Hypothalamus (tissue), 51 donors: ENCODE measurements at regions not wholly inside any gene's neighbourhood (a gene's known extent, or its start where the extent isn't known, plus 50 kb on each side); places are given as distances from the start of the nearest gene placed in this dataset.
"Not testable (repeated sequence)": the region's sequence is repeated elsewhere in the genome, so short reads cannot be mapped to it uniquely, and the experiment has no call there.

Experiments
- DNase-seq, 51 donors: peaks; one replicate each; lab custom pipeline; 2025; lab: John Stamatoyannopoulos, UW

DNA sequence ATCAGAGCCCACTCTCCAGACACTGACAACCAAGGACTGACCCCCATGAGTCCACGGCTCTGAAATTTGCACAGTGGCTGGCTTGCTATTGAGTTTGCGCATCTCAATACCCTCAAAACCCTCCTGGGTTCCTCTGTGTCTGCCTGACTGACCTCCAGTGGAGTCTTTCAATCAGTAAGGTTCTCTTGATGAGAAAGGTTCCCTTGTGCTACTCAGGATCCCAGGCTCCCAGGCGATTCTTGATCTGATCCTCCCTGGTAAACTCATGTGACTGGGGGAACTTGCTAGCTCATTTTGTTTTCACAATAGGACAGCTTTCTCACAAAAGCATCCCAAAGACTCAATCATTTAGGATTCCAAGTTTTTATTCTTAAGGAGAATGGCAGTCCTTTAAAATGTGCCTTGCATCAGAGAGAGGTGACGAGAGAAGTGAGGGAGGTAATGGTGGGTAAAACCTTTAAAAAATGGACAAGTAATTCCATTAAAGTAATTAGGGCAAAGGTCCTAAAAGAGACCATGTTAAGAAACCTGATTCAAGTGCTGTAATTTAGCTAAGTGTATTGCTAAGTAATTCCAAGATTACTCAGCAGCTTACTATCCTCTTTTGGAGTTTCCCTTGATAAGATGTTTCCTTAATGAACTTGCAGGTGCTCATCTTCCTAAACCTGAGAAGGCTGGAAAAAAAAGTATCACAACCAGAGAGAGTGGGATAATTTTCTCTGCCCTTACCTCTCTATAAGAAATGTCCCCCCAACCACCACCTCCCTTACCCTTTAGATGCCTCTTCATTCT lies 304.7 kb upstream of the SGK1 start:
- DNase-seq, result no peak

GRCh38 chr6:134621858-134622257 lies 303.9 kb upstream of the SGK1 start:
- DNase-seq, result no peak

GRCh38 chr6:134619789-134620188 lies 301.9 kb upstream of the SGK1 start:
- no peak for DNase-seq

DNA sequence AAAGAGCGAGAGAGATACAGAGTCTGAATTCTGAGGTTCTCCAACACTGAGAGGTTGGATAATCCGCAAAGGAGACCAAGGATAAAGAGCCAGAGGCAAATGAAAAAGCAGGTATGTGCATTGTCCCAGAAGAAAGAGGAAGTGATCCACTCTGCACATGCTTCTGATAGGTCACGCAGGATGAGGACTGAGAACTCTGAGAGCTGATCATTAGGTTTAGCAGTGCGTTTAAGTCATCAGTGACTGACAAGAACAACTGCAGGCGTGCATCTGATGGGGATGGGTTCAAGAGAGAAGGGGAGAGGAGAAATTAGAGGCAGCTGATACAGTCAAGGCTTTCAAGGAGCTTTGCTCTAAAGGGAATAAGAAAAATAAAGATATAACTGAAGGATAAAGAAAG lies 301.2 kb upstream of the SGK1 start:
- no peak for DNase-seq

GRCh38 chr6:134614606-134615485 lies 296.9 kb upstream of the SGK1 start:
- DNase-seq, result no peak

DNA sequence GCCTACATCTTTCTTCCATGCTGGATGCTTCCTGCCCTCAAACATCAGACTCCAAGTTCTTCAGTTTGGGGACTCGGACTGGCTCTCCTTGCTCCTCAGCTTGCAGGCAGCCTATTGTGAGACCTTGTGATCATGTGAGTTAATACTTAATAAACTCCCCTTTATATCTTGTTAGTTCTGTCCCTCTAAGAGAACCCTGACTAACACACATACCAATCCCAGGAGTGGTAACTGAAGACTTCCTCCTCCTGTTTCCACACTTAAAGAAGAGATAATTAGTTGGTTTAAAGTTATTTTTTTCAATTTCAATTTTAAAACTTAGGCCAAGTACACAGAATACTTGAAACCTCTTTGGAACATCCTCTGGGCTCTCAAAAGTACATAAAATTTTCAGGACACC lies 294.2 kb upstream of the SGK1 start:
- not testable (repeated sequence) for DNase-seq

- no peak for DNase-seq
These were observed 292.5 kb upstream of the SGK1 start for GRCh38 chr6:134610411-134610810.

- DNase-seq, result peak in 1 of 51 donors; percentile 54
These were observed 291.9 kb upstream of the SGK1 start for GRCh38 chr6:134609716-134610261.

DNA sequence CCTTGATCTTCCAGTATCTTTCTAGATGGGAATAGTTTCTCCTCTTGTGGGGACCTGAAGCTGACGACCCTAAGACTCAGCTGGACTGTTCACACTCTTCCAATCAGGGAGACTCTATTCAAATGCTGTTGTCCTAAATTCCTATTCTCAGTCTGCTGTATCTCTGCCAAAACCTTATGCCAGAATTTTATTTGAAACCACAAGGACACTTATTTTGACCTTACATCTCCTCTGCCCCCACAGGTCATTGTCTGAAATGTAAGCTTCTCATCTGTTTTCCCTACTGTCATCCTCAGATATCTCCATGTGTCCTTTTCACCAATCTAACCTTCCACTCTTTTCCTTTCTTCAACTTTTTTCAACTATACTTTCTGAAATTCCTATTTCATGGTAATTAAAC lies 289.5 kb upstream of the SGK1 start:
- no peak for DNase-seq

- DNase-seq, result no peak
These were observed 287.1 kb upstream of the SGK1 start for GRCh38 chr6:134605034-134605433.

DNA sequence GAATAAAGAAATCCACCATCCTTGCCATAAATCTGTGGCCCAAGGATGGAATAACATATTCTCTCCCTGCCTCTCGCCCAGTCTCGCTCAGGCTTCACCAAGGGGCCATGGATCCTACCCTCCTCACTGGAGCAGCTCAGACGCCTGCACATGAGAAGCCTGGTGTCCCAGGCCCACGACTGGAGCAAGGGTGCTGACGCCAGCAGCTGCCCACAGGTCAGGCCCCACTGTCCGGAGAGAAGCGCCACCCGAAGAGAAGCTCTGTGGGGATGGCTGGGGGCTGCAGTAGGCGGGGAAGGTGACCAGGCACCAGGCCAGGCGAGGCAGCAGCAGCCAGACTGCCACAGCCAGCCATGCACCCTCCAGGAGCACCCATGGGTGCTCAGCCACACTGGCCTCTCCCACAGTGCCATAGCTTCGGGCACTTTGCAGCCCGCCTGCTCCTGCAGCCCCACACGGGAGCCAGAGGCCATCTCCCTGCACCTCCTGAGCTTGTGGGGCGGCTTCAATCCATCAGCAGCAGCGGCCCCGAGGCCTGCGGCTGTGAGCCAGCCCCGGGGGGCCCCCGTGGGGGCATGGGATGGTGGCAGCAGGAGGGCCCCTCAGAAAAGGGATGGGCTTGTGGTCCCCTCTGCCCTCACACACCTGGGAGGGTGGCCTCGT lies 286.2 kb upstream of the SGK1 start:
- no peak for DNase-seq

- no peak for DNase-seq
These were observed 285.6 kb upstream of the SGK1 start for GRCh38 chr6:134603561-134603960.

DNA sequence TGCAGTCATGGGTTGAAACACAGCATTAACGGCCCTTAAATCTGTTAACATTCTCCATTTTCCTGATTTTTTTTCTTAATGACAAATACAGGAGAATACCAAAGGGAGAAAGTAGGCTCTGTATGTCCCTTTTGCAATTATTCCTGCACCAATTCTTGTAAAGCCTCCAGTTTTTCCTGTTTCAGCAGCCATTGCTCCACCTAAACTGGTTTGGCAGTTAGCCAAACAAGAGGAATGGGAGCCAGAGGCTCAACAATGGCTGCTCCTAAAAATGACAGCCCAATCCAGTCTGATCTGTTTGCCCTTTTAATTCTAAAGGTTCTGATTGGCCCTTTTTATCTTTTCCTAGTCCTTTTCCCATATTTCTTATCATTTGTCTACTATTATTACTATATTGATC lies 284.2 kb upstream of the SGK1 start:
- DNase-seq, result no peak

DNA sequence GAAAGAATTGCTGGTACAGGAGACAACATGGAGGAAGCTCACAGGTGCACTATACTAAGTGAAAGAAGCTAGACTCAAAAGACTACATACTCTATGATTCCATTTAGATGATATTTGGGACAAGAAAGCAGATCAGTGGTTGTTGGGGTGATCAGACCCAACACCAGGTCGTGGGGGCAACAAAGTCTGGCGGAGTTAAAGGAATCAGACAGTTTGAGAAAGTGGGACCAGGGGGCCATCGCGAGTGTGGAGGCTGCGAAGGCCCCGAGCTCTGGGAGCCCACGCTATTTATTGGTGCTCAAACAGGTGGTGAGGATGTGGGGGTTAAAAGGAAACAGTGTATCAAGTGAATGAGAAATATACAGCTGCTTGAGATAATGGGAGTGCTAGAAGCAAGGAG lies 282.8 kb upstream of the SGK1 start:
- no peak for DNase-seq

DNA sequence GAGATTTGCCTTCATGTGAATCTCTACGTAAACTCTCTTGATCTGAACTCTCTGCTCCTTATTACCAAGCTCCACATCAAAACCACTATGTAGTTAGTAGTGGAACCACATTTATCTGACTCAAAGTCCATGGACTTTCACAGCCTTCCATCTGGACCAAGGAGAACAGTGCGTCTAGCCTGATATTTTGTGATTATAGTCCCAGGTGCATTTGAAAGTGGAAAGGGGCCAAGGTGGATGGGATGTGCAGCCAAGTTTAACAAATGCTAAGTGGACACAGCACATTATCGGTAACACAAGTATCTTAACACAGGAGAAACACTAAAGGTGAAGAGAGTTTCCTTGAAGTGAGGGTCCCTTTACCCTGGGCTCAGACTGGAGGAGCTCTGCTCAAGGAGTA lies 281.2 kb upstream of the SGK1 start:
- DNase-seq, result no peak

- no peak for DNase-seq
These were observed 278.3 kb upstream of the SGK1 start for GRCh38 chr6:134596191-134596590.

- DNase-seq, result no peak
These were observed 277.0 kb upstream of the SGK1 start for GRCh38 chr6:134594881-134595280.

DNA sequence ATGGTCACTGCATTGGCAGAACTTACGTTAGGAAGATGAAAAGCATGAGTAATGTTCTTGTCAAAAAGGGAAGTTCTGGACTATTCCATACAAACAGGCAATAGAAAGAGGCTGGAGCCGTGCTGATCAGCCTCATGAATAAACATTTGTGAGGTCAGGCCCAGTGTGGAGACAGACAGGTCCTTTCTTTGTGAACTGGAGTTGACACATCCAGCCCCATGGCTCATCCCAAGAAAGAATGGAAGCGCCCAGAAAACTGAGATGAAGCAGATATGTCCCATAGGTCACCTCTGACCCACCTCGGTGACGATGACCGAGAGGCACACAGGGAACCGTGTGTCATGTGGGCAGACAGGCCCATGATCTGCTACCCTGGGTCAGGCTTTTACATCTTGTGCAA lies 276.0 kb upstream of the SGK1 start:
- peak in 32 of 51 donors; percentile 3 to 77 (median 41) for DNase-seq

GRCh38 chr6:134593442-134593841 lies 275.5 kb upstream of the SGK1 start:
- no peak for DNase-seq

DNA sequence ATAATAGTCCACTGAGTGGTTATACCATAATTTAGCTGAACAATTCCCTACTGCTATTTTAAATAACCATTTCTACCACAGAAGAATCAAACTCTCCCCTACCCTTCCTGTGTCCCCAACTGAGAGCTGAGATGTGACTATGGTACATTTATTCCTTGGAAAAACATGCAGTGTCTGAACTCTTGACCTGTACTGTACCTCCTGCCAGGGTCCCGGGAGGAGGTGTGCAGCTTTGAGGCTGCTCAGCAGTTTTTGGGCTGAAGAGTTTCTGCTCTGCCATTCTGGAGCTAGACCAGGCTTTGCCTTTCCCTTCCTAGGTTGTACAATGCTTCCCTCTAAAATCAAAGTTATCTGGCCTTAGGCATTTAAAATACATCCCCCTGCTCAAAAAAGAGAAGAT lies 275.1 kb upstream of the SGK1 start:
- peak in 1 of 51 donors; percentile 39 for DNase-seq

DNA sequence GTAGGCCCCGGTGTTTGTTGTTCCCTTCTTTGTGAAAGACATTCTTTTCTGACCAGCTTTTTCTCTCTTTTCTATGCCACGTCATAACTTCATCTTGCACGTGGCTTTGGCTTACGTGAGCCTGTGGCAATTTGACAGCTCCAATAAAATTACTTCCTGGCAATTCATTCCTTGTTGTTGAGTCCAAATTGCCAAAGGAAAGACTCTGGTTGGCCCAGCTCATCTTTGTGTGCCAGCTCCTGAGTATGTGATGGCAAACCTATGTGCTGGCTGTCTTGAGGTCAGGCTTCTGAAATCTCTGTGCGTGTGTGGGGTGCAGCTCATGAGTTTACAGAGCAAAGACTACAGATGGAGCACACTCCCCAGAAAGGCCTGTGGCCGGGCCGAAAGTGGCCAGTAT lies 272.5 kb upstream of the SGK1 start:
- no peak for DNase-seq
